Mononuclear cell (primary cell): ENCODE measurements at regions not wholly inside any gene's neighbourhood (a gene's known extent, or its start where the extent isn't known, plus 50 kb on each side); places are given as distances from the start of the nearest gene placed in this dataset.

Experiments used
- H3K27me3 ChIP-seq: 2 replicates; pipeline ENCODE4 v1.6.0; 2011; ENCODE audit warnings: low read length, control low read depth; ENCODE audit not compliant: insufficient read depth
- H3K4me1 ChIP-seq: 2 replicates; pipeline ENCODE4 v1.5.1; 2011; ENCODE audit warnings: mild to moderate bottlenecking, low read length, control low read depth; ENCODE audit not compliant: insufficient read depth
- H3K4me3 ChIP-seq: 2 replicates; pipeline ENCODE4 v1.5.1; 2011; ENCODE audit warnings: mild to moderate bottlenecking, low read length, moderate library complexity
- H3K9me3 ChIP-seq: 2 replicates; pipeline ENCODE4 v1.5.1; 2011; ENCODE audit warnings: low read depth, mild to moderate bottlenecking, control low read depth, low read length

GRCh38 chr2:59888706-59889105 lies 664.7 kb downstream of the BCL11A start:
- no peaks in the 10 kb centered on the region for H3K27me3 ChIP-seq
- peaks cover 13% of the 10 kb centered on the region for H3K4me1 ChIP-seq
- no peaks in the 10 kb centered on the region for H3K9me3 ChIP-seq
- no peak overlapping the region for H3K4me3 ChIP-seq

- no peaks in the 10 kb centered on the region for H3K9me3 ChIP-seq
- peaks cover 13% of the 10 kb centered on the region for H3K4me1 ChIP-seq
- no peak overlapping the region for H3K4me3 ChIP-seq
- no peaks in the 10 kb centered on the region for H3K27me3 ChIP-seq
Measured at GRCh38 chr2:59888015-59888414, 665.4 kb downstream of the BCL11A start.

- Histone ChIP-seq H3K4me3 (no peak overlapping the region), H3K4me1 (peaks cover 13% of the 10 kb centered on the region)
Measured at GRCh38 chr2:59887366-59887765, 666.1 kb downstream of the BCL11A start.

DNA sequence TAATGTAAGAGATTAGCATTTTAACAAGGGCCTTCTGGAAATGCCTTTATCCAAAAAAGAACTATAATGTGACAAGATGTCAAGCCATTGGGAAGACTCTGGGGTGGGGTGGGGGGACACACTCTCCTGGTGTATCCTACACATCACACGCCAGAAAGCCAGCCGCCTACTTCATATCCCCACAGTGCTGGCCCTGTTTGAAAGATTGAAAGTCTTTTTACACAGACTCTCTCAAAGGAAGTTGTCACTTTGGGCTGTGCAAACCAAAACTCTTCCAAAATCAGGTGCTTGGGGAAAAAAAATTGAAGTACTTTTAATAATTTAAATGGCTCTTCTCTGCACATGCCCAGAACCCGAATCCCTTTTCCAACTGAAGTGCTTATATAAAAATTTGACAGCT lies 666.7 kb downstream of the BCL11A start:
- Histone ChIP-seq H3K4me3 (no peak overlapping the region), H3K9me3 (no peaks in the 10 kb centered on the region), H3K27me3 (no peaks in the 10 kb centered on the region), H3K4me1 (peaks cover 13% of the 10 kb centered on the region)

More at GRCh38 chr2:59887366-59887765, 666.1 kb downstream of the BCL11A start:
- Histone ChIP-seq H3K9me3 (no peaks in the 10 kb centered on the region), H3K27me3 (no peaks in the 10 kb centered on the region)

DNA sequence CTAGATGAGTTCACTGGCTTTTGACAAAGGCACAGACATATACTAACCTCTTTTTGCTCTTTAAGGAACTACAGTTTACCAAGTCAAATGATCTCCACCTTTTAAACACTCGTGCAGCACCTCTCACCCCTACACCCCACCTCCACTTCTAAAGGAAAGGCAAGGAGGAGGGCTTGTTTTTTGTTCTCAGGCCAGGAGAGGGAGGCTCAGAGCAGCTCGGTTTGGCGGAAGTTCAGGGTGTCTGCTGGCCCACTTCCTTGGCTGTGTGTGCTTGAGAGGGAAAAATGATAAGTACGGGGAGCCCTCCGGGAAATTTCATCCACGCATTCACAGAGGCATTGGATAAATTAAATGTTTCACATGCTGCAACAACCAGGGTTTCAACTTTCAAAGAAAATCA lies 667.9 kb downstream of the BCL11A start:
- H3K4me1 ChIP-seq, result peaks cover 13% of the 10 kb centered on the region
- no peaks in the 10 kb centered on the region for H3K27me3 ChIP-seq
- H3K9me3 ChIP-seq, result no peaks in the 10 kb centered on the region
- no peak overlapping the region for H3K4me3 ChIP-seq

DNA sequence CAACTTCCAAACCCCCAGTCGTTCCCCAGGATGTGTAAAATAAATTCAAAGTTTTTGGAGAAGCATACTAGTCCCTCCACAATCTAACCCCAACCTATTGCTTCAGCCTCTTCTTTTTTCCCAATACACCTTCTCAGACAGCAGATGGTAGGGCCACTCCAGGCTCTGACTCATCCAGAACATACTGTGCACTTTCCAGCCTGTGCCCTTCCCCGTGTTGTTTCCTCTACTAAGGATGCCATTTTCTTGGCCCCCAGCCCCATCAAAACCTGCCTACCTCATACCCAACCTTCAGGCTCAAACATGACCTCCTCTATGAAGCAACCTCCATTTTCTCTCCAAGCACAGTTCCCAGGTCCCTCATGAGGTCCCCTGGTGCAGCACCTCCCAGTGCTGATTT lies 669.3 kb downstream of the BCL11A start:
- no peaks in the 10 kb centered on the region for H3K9me3 ChIP-seq
- no peak overlapping the region for H3K4me3 ChIP-seq
- peaks cover 13% of the 10 kb centered on the region for H3K4me1 ChIP-seq
- H3K27me3 ChIP-seq, result no peaks in the 10 kb centered on the region

DNA sequence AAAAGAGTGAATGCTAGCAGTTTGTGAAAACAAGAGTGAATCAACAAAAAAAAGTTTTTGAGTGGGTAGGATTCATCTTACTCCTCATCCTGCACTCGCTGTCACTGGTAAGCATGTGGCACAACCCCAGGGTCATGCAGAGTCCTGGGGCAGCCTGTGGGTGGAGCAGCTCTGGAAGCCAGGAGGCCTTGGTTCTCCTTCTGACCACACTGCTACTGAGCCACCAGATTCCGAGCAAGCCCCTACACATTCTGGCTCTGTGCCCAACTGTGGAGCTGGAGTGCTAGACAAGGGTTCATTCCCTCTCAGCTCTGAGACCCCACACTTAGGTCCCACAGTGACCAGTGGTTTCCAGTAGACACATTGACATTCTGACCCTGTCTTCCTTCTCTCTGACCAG lies 670.6 kb downstream of the BCL11A start:
- no peaks in the 10 kb centered on the region for H3K27me3 ChIP-seq
- H3K4me1 ChIP-seq, result peaks cover 13% of the 10 kb centered on the region
- H3K4me3 ChIP-seq, result no peak overlapping the region
- H3K9me3 ChIP-seq, result no peaks in the 10 kb centered on the region

- Histone ChIP-seq H3K9me3 (no peaks in the 10 kb centered on the region), H3K4me1 (peaks cover 7% of the 10 kb centered on the region), H3K27me3 (no peaks in the 10 kb centered on the region), H3K4me3 (no peak overlapping the region)
Measured at GRCh38 chr2:59882279-59882678, 671.2 kb downstream of the BCL11A start.

DNA sequence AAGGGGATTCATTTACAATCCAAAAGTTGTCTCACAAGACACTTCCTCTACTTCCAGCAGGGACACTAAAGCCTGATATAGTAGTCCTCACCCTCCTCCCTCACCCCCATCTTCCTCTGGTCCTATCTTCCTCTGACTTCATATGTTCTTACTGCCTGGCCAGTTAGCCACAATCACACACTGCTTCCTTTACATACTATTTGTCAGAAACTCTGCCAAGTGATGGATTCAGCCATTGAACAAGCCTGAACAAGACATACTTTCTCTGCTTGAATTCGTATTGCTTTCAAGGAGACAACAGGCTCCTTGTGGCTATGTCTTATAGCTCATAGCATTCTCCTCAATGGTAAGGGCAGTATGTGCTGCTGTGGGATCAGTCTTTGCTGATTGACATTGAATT lies 672.2 kb downstream of the BCL11A start:
- no peaks in the 10 kb centered on the region for H3K27me3 ChIP-seq
- no peak overlapping the region for H3K4me3 ChIP-seq
- no peaks in the 10 kb centered on the region for H3K4me1 ChIP-seq
- no peaks in the 10 kb centered on the region for H3K9me3 ChIP-seq

GRCh38 chr2:59879700-59880131 lies 673.7 kb downstream of the BCL11A start:
- no peaks in the 10 kb centered on the region for H3K27me3 ChIP-seq

DNA sequence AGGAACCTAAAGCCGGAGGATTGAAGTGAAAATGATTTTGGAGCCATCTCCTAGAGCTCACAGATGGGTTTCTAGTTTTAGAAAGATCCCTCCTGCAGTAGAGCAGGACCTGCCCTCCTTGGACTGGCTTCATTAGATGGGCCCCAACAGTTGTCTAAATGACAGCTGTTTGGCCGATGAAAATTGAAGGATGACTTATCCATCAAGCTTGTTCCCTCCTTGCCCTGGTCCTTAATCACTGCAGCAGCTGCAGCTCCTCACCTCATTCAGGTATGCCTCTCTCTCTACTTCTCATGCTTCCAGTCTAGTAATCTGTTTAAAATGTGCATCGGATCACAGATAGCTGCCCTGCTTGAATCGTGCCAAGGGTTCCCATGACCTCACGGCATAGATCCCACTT lies 677.6 kb downstream of the BCL11A start:
- H3K9me3 ChIP-seq, result no peaks in the 10 kb centered on the region
- H3K27me3 ChIP-seq, result no peaks in the 10 kb centered on the region
- no peaks in the 10 kb centered on the region for H3K4me1 ChIP-seq
- no peak overlapping the region for H3K4me3 ChIP-seq

More at GRCh38 chr2:59879700-59880131, 673.7 kb downstream of the BCL11A start:
- H3K4me3 ChIP-seq, result no peak overlapping the region
- H3K9me3 ChIP-seq, result no peaks in the 10 kb centered on the region
- H3K4me1 ChIP-seq, result no peaks in the 10 kb centered on the region

DNA sequence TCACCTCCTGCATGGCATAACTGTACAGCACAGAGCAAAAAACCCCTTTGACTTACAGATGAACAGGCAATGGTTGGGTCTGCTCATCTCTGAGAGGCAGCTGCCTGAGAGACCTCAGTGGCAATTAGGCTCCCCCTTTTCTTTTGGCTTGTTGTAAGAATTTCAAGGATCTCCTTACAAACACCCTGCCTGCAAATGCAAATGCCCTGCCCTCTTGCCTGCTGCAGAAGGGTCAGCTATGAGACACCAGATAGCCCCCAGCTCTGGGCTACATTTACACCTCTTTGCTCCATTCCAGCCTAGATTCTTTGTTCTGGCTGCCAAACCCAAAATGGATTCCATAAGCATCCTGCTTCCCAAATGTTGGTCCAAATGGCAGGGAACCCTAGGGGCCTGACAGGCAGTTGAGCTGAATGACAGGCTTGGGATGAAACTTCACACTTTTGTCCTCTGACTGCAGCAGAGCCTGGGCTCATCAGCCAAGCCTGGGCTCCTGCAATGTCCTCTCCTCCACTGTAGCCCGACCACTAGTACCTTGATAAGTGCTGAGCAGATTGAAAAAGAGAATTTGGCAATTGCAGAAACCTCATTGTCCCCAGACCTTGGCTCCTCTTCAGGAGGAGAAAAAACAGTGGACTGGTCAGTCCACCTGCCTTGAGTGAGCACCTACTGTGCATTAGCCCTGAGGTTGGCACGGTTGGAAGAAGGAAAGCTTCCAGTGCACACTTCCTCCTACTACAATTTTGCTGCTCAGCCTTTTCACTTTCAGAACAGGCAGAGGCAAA lies 678.3 kb downstream of the BCL11A start:
- H3K9me3 ChIP-seq, result no peaks in the 10 kb centered on the region
- H3K4me3 ChIP-seq, result no peak overlapping the region
- H3K27me3 ChIP-seq, result no peaks in the 10 kb centered on the region
- H3K4me1 ChIP-seq, result no peaks in the 10 kb centered on the region

DNA sequence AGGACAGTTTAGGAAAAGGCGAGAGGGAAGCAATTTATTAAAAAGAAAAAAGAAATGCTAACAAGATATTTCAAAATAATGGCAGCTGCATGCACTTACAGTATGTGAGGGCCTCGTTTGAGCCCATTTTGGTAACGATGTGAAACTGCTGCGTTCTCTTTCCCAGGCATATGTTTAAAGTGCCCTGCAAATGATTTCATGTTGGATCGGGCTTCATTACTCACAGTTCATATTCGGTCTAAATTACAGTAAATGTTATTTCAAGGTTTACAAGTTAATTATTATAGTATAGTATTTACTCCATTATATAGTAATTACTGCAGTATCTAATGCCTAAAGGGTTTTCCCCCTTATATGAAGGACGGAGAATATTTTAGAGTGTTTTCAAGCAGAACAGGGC lies 679.1 kb downstream of the BCL11A start:
- Histone ChIP-seq H3K4me1 (no peaks in the 10 kb centered on the region), H3K9me3 (no peaks in the 10 kb centered on the region), H3K27me3 (no peaks in the 10 kb centered on the region), H3K4me3 (no peak overlapping the region)

GRCh38 chr2:59871830-59872229 lies 681.6 kb downstream of the BCL11A start:
- Histone ChIP-seq H3K4me1 (no peaks in the 10 kb centered on the region), H3K4me3 (no peak overlapping the region), H3K9me3 (no peaks in the 10 kb centered on the region), H3K27me3 (no peaks in the 10 kb centered on the region)

- Histone ChIP-seq H3K4me1 (no peaks in the 10 kb centered on the region), H3K27me3 (no peaks in the 10 kb centered on the region), H3K4me3 (no peak overlapping the region), H3K9me3 (no peaks in the 10 kb centered on the region)
Measured at GRCh38 chr2:59868981-59869380, 684.5 kb downstream of the BCL11A start.

GRCh38 chr2:59866436-59866835 lies 687.0 kb downstream of the BCL11A start:
- no peaks in the 10 kb centered on the region for H3K4me1 ChIP-seq
- H3K9me3 ChIP-seq, result no peaks in the 10 kb centered on the region
- H3K27me3 ChIP-seq, result no peaks in the 10 kb centered on the region
- H3K4me3 ChIP-seq, result no peak overlapping the region
